GM19043 (cell line): ENCODE measurements at regions not wholly inside any gene's neighbourhood (a gene's known extent, or its start where the extent isn't known, plus 50 kb on each side); places are given as distances from the start of the nearest gene placed in this dataset.
"Not testable (repeated sequence)": the region's sequence is repeated elsewhere in the genome, so short reads cannot be mapped to it uniquely, and the experiment has no call there.

Source experiments
- ATAC-seq: cut with Tn5 transposase; IDR thresholded peaks from one replicate; pipeline ENCODE4 v1.9.1; 2021; ENCODE audit warnings: low read depth; ENCODE audit not compliant: unreplicated experiment

- ATAC-seq = no peak
Measured at GRCh38 chr2:140178234-140178633, 1398.0 kb upstream of the NXPH2 start.

- no peak for ATAC-seq
Measured at GRCh38 chr2:140177086-140177485, 1396.9 kb upstream of the NXPH2 start.

GRCh38 chr2:140173790-140174189 is 1393.6 kb upstream of the NXPH2 start:
- ATAC-seq = no peak

GRCh38 chr2:140164449-140164848 is 1384.3 kb upstream of the NXPH2 start:
- no peak for ATAC-seq

GRCh38 chr2:140158259-140158658 is 1378.1 kb upstream of the NXPH2 start:
- no peak for ATAC-seq

- no peak for ATAC-seq
Measured at GRCh38 chr2:140157816-140158215, 1377.6 kb upstream of the NXPH2 start.

- ATAC-seq = no peak
Measured at GRCh38 chr2:140154706-140155105, 1374.5 kb upstream of the NXPH2 start.

- ATAC-seq = no peak
Measured at GRCh38 chr2:140154271-140154670, 1374.1 kb upstream of the NXPH2 start.

GRCh38 chr2:140144611-140145010 is 1364.4 kb upstream of the NXPH2 start:
- no peak for ATAC-seq

GRCh38 chr2:140138736-140139135 is 1358.5 kb upstream of the NXPH2 start:
- no peak for ATAC-seq

GRCh38 chr2:140136861-140137260 is 1356.7 kb upstream of the NXPH2 start:
- ATAC-seq = no peak

- no peak for ATAC-seq
Measured at GRCh38 chr2:140136366-140136765, 1356.2 kb upstream of the NXPH2 start.

GRCh38 chr2:140128909-140129308 is 1348.7 kb upstream of the NXPH2 start:
- ATAC-seq = no peak

- no peak for ATAC-seq
Measured at GRCh38 chr2:140122001-140122400, 1341.8 kb upstream of the NXPH2 start.

GRCh38 chr2:140117386-140117785 is 1337.2 kb upstream of the NXPH2 start:
- no peak for ATAC-seq

- no peak for ATAC-seq
Measured at GRCh38 chr2:140108706-140109475, 1328.7 kb upstream of the NXPH2 start.

GRCh38 chr2:140091926-140092325 is 1311.7 kb upstream of the NXPH2 start:
- no peak for ATAC-seq

GRCh38 chr2:140086964-140087363 is 1306.8 kb upstream of the NXPH2 start:
- ATAC-seq = no peak

- ATAC-seq = no peak
Measured at GRCh38 chr2:140085674-140086073, 1305.5 kb upstream of the NXPH2 start.

GRCh38 chr2:140079038-140079437 is 1298.8 kb upstream of the NXPH2 start:
- no peak for ATAC-seq

GRCh38 chr2:140076164-140076563 is 1296.0 kb upstream of the NXPH2 start:
- ATAC-seq = no peak

GRCh38 chr2:140073763-140074162 is 1293.6 kb upstream of the NXPH2 start:
- ATAC-seq = not testable (repeated sequence)

GRCh38 chr2:140067661-140068060 is 1287.5 kb upstream of the NXPH2 start:
- no peak for ATAC-seq
